GM10266 (cell line): ENCODE measurements at regions not wholly inside any gene's neighbourhood (a gene's known extent, or its start where the extent isn't known, plus 50 kb on each side); places are given as distances from the start of the nearest gene placed in this dataset.

Experiments
- DNase-seq: peaks from one replicate; pipeline ENCODE4 v3.0.0; 2012; ENCODE audit errors: extremely low spot score
- CTCF ChIP-seq: IDR thresholded peaks from 2 replicates; pipeline ENCODE4 v1.5.1; 2012; ENCODE audit warnings: mild to moderate bottlenecking, low read depth; ENCODE audit not compliant: control insufficient read depth, insufficient read depth; ENCODE audit errors: missing control alignments

DNA sequence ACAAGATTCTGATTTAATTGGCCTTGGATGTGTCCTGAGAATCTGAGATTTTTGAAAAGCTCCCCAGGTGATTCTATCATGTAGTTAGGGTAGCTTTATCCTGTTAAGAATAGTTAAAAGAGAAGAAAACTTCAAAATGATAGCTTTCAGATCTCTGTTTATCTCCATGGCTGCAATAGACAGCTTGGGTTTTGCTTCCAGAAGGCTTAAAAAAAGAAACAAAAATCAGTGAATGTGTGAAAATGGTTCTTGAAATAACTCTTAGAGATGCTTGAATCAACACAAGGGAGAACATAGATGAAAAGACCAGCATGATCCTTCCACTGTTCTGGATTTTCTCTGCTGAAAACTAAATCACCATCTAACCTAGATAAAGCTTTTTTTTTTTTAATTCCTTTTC lies 60.8 kb upstream of the TMC3 start:
- DNase-seq = no peak
- TF ChIP-seq CTCF = no peak

- TF ChIP-seq CTCF = no peak
- no peak for DNase-seq
These were observed 59.4 kb upstream of the TMC3 start for GRCh38 chr15:81433462-81433861.

DNA sequence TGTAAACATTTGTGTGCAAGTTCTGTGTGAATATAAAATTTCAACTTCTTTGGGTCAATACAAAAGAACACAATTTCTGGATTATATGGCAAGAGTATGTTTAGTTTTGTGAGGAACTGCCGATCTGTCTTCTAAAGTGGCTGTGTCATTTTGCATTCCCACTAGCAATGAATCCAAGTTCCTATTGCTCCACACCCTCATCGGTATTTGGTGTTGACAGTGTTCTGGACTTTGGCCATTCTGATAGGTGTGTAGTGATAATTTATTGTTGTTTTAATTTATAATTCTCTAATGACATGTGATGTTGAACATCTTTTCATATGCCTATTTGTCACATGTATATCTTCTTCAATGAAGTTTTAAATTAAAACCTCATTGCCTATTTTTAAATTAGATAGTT lies 58.2 kb upstream of the TMC3 start:
- TF ChIP-seq CTCF = no peak
- DNase-seq = no peak

DNA sequence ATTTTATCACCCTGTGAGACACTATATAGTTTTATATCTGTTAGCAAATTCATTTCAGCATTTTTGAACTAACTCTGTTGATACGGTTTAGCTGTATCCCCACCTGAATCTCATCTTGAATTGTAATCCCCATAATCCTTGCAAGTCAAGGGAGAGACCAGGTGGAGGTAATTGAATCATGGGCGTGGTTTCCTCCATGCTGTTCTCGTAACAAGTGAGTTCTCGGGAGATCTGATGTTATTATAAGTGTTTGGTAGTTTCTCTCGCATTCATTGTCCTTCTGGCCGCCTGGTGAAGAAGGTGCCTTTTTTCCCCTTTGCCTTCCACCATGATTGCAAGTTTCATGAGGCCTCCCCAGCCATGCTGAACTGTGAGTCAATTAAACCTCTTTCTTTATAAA lies 53.2 kb upstream of the TMC3 start:
- DNase-seq = no peak
- no peak for TF ChIP-seq CTCF

DNA sequence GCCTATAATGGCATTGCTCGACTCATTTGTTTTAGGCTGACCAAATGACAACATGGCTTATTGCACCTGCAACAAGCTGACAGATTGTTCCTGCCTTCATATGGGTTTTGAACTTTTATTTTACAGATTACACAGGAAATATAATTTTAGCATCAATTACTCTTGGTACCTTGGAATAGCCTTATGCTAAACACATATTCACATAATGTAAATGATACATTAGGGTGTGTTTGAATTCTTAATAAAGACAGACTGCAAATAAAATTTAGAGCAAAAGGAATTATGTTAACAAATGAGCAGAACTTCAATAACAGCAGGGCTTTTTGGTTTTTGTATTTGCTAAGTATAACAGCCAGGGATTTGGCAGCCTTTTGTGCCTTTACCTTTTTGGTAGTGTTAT lies 51.9 kb upstream of the TMC3 start:
- DNase-seq = no peak

More for the DNA sequence above, 51.9 kb upstream of the TMC3 start:
- TF ChIP-seq CTCF = no peak
